ENCODE measurements at regions not wholly inside any gene's neighbourhood (a gene's known extent, or its start where the extent isn't known, plus 50 kb on each side); places are given as distances from the start of the nearest gene placed in this dataset.

GRCh38 chr7:52525772-52526341 lies 509.6 kb upstream of the POM121L12 start:
- H2BK12ac ChIP-seq (ENCODE audit: low read depth, low read length): no peak overlapping the region
- H3K79me2 ChIP-seq (ENCODE audit: control insufficient read depth in 1 of 2, insufficient read depth in 2 of 2, low read length in 2 of 2): no peaks in the 10 kb centered on the region
- H4K5ac ChIP-seq (ENCODE audit: insufficient read length, low read depth, low read length): no peak overlapping the region
- no peaks in the 10 kb centered on the region for H4K20me1 ChIP-seq (replicated peaks in 1 of 2; ENCODE audit: control insufficient read depth in 1 of 2, insufficient read depth in 2 of 2, low read length in 2 of 2)
- no peaks in the 10 kb centered on the region for H3K23me2 ChIP-seq (ENCODE audit: low read depth, low read length)
- no peak overlapping the region for H2AFZ ChIP-seq (ENCODE audit: low read length)
- no peak overlapping the region for H3K14ac ChIP-seq (ENCODE audit: insufficient read length)
- H2BK5ac ChIP-seq (ENCODE audit: low read depth, low read length): no peak overlapping the region
- no peak overlapping the region for H4K8ac ChIP-seq (ENCODE audit: extremely low read depth, insufficient read depth, low read length)
- no peaks in the 10 kb centered on the region for H3K36me3 ChIP-seq (ENCODE audit: control insufficient read depth in 2 of 4, insufficient read depth in 4 of 4, low read length in 3 of 4)
- H2AK5ac ChIP-seq (ENCODE audit: low read depth, low read length): no peak overlapping the region
- no peaks in the 10 kb centered on the region for H3K79me1 ChIP-seq (ENCODE audit: low read depth, low read length)
- H2BK120ac ChIP-seq (replicated peaks; ENCODE audit: low read depth, low read length): no peak overlapping the region
- no peak overlapping the region for H3K9ac ChIP-seq (replicated peaks in 1 of 4; ENCODE audit: extremely low read depth in 1 of 4, low read depth in 3 of 4, low read length in 3 of 4)
- no peaks in the 10 kb centered on the region for H3K4me1 ChIP-seq (replicated peaks in 1 of 4; ENCODE audit: control insufficient read depth in 3 of 4, insufficient read depth in 4 of 4, low read length in 3 of 4)
- POLR2A ChIA-PET (ENCODE audit: partially characterized antibody): no interaction called here
- CTCF ChIA-PET (ENCODE audit: partially characterized antibody): no interaction called here
- H2BK20ac ChIP-seq (ENCODE audit: low read length): no peak overlapping the region
- H3K4me2 ChIP-seq (ENCODE audit: insufficient read depth in 1 of 2, low read depth in 2 of 2, low read length in 2 of 2): no peak overlapping the region
- no peak overlapping the region for H3K23ac ChIP-seq (ENCODE audit: insufficient read length)
- DNase-seq (ENCODE audit: low read depth in 1 of 2, low spot score in 2 of 2) (no peak), FAIRE-seq (no peak)
- no peak overlapping the region for H3K4ac ChIP-seq (replicated peaks; ENCODE audit: insufficient read length, low read depth, low read length)
- no peaks in the 10 kb centered on the region for H3K27me3 ChIP-seq (replicated peaks in 1 of 4; ENCODE audit: control insufficient read depth in 3 of 4, extremely low read depth in 1 of 4, insufficient read depth in 3 of 4, low read length in 3 of 4)
- H3K27ac ChIP-seq (ENCODE audit: low read depth, low read length): no peak overlapping the region
- H3K56ac ChIP-seq (replicated peaks; ENCODE audit: insufficient read length, low read depth, low read length): no peak overlapping the region
- no peak overlapping the region for H3K18ac ChIP-seq (ENCODE audit: extremely low read depth, low read length)
- no peaks in the 10 kb centered on the region for H3K9me3 ChIP-seq (ENCODE audit: insufficient read depth in 2 of 2, low read depth in 1 of 2, low read length in 1 of 2)
- no peak overlapping the region for H4K91ac ChIP-seq (replicated peaks; ENCODE audit: insufficient read length, low read length)
- no peak overlapping the region for H3K4me3 ChIP-seq (ENCODE audit: extremely low read depth in 1 of 4, insufficient read depth in 2 of 4, low read depth in 3 of 4, low read length in 4 of 4)
- WGBS, 2 experiments (ENCODE audit: extremely low coverage in 1 of 2, insufficient coverage in 1 of 2, insufficient read length in 1 of 2, insufficient replicate concordance in 2 of 2, low coverage in 1 of 2, low lambda C conversion rate in 2 of 2, missing lambda C conversion rate in 1 of 2): 72% methylated on average over 3 of the region's 3 CpGs; no CpG with 5 or more reads in 1 of the 2 experiments
- no peak overlapping the region for H2BK15ac ChIP-seq (ENCODE audit: low read length)
- TF ChIP-seq BCL11A (IDR thresholded peaks at IDR 0.05; ENCODE audit: low read depth in 2 of 2, low read length in 2 of 2) (no peak), SAP30 (IDR thresholded peaks at IDR 0.05; ENCODE audit: insufficient read depth, insufficient replicate concordance, low read length) (no peak), NRF1 (IDR thresholded peaks at IDR 0.05; ENCODE audit: low read depth, low read length) (no peak), SP4 (IDR thresholded peaks at IDR 0.05; ENCODE audit: low read length) (no peak), CHD2 (IDR thresholded peaks at IDR 0.05; ENCODE audit: low read length) (no peak), POLR2A (IDR thresholded peaks at IDR 0.05; ENCODE audit: control extremely low read depth in 1 of 2, low read depth in 2 of 2, low read length in 2 of 2) (no peak), CEBPB (IDR thresholded peaks at IDR 0.05; ENCODE audit: low read depth, low read length) (no peak), TAF7 (optimal IDR thresholded peaks at IDR 0.05; ENCODE audit: borderline replicate concordance, low read depth, low read length) (no peak), KDM1A (IDR thresholded peaks at IDR 0.05; ENCODE audit: borderline replicate concordance, low read length) (no peak), RXRA (IDR thresholded peaks at IDR 0.05; ENCODE audit: insufficient read depth, low read depth, low read length) (no peak), CTBP2 (IDR thresholded peaks at IDR 0.05; ENCODE audit: borderline replicate concordance, insufficient read depth, insufficient read length, low read length) (no peak), SIN3A (conservative IDR thresholded peaks at IDR 0.05 in 1 of 2, IDR thresholded peaks at IDR 0.05 in 1 of 2; ENCODE audit: low read depth in 1 of 2, low read length in 2 of 2) (no peak), TCF12 (IDR thresholded peaks at IDR 0.05; ENCODE audit: low read depth, low read length) (no peak), ZNF274 (IDR thresholded peaks at IDR 0.05; ENCODE audit: borderline replicate concordance, extremely low read depth, low read length) (no peak), EZH2 (IDR thresholded peaks at IDR 0.05; ENCODE audit: low read depth, low read length, severe bottlenecking) (no peak)

Data from H1 (cell line).